IMR-90 (cell line): ENCODE measurements at regions not wholly inside any gene's neighbourhood (a gene's known extent, or its start where the extent isn't known, plus 50 kb on each side); places are given as distances from the start of the nearest gene placed in this dataset.

ENCODE experiments used
- ATAC-seq: fragments of 200-7000 bp; cut with Tn5 transposase; 2 replicates; pipeline ENCODE4 v1.9.1; 2020; ENCODE audit warnings: low read depth, mild to moderate bottlenecking, moderate library complexity
- BruUV-seq: library from RNA; stranded (reverse); fragments of 400-500 nt; replicated peaks from 2 replicates; lab custom pipeline; 2021; lab: Mats Ljungman, UMichigan
- CTCF ChIA-PET: fragments of 300-600 bp; formaldehyde crosslinking; extraction: SDS; loops from one replicate; lab custom pipeline; 2021; ENCODE audit warnings: antibody characterized with exemption; lab: Yijun Ruan, JAX
- POLR2A ChIA-PET: fragments of 300-600 bp; sonication (Branson Sonifier 250); formaldehyde crosslinking; loops from one replicate; lab custom pipeline; 2022; ENCODE audit warnings: antibody characterized with exemption; ENCODE audit not compliant: unreplicated experiment; lab: Charles Lee
- DNase-seq: peaks from one replicate; pipeline ENCODE4 v3.0.0; 2013
- H2AFZ ChIP-seq: replicated peaks from 2 replicates; pipeline ENCODE3; 2013; ENCODE audit warnings: low read length, mild to moderate bottlenecking; ENCODE audit not compliant: poor library complexity
- H2AK5ac ChIP-seq: 2 replicates; pipeline ENCODE4 v1.6.1; 2013; ENCODE audit warnings: low read depth, low read length, inconsistent platforms
- H2AK9ac ChIP-seq: replicated peaks from 2 replicates; pipeline ENCODE3; 2013; ENCODE audit warnings: mild to moderate bottlenecking, low read depth, low read length, moderate library complexity; ENCODE audit not compliant: poor library complexity
- H2BK120ac ChIP-seq: 2 replicates; pipeline ENCODE4 v1.6.1; 2013; ENCODE audit warnings: low read depth, low read length, inconsistent platforms
- H2BK15ac ChIP-seq: 3 replicates; pipeline ENCODE4 v1.6.1; 2013; ENCODE audit warnings: low read depth, low read length, inconsistent platforms
- H2BK20ac ChIP-seq: 2 replicates; pipeline ENCODE4 v1.6.1; 2013; ENCODE audit warnings: low read depth, mild to moderate bottlenecking, inconsistent platforms, low read length, moderate library complexity
- H2BK5ac ChIP-seq: 2 replicates; pipeline ENCODE4 v1.6.1; 2013; ENCODE audit warnings: mild to moderate bottlenecking, low read depth, low read length, inconsistent platforms; ENCODE audit not compliant: poor library complexity, severe bottlenecking
- H3K14ac ChIP-seq: replicated peaks from 2 replicates; pipeline ENCODE4 v1.6.1; 2013; ENCODE audit warnings: low read depth, low read length, inconsistent platforms
- H3K18ac ChIP-seq: 2 replicates; pipeline ENCODE4 v1.6.1; 2013; ENCODE audit warnings: low read depth, low read length, control low read depth
- H3K23ac ChIP-seq: 2 replicates; pipeline ENCODE4 v1.6.1; 2013; ENCODE audit warnings: low read depth, low read length, inconsistent platforms
- H3K27ac ChIP-seq: 2 replicates; pipeline ENCODE4 v1.5.1; 2013; ENCODE audit warnings: mild to moderate bottlenecking, control low read depth, low read length; ENCODE audit not compliant: insufficient read depth
- H3K27me3 ChIP-seq: 2 replicates; pipeline ENCODE4 v1.6.1; 2013; ENCODE audit warnings: low read length; ENCODE audit not compliant: control insufficient read depth, insufficient read depth
- H3K36me3 ChIP-seq: 2 replicates; pipeline ENCODE4 v1.6.1; 2013; ENCODE audit warnings: low read length, mixed read lengths; ENCODE audit not compliant: control insufficient read depth, insufficient read depth
- H3K4ac ChIP-seq: 2 replicates; pipeline ENCODE4 v1.6.1; 2013; ENCODE audit warnings: low read depth, low read length, inconsistent platforms
- H3K4me1 ChIP-seq: 2 replicates; pipeline ENCODE4 v1.6.1; 2013; ENCODE audit warnings: low read length, mixed read lengths; ENCODE audit not compliant: control insufficient read depth, insufficient read depth
- H3K4me2 ChIP-seq: 2 replicates; pipeline ENCODE4 v1.6.1; 2013; ENCODE audit warnings: low read depth, mild to moderate bottlenecking, control low read depth, low read length, moderate library complexity
- H3K4me3 ChIP-seq: 2 replicates; pipeline ENCODE4 v1.5.1; 2013; ENCODE audit warnings: low read depth, mild to moderate bottlenecking, control low read depth, low read length, moderate library complexity; ENCODE audit not compliant: insufficient read depth
- H3K56ac ChIP-seq: 2 replicates; pipeline ENCODE4 v1.6.1; 2013; ENCODE audit warnings: low read length, inconsistent platforms; ENCODE audit not compliant: insufficient read depth; ENCODE audit errors: extremely low read depth
- H3K79me1 ChIP-seq, 2 experiments: 2 replicates each; pipeline ENCODE4 v1.6.1; 2013; ENCODE audit warnings: low read length in 2 of 2, inconsistent platforms in 1 of 2, low read depth in 1 of 2
- H3K9ac ChIP-seq: 2 replicates; pipeline ENCODE4 v1.6.1; 2013; ENCODE audit warnings: low read depth, low read length, control low read depth
- H3K9me1 ChIP-seq: 2 replicates; pipeline ENCODE4 v1.6.1; 2013; ENCODE audit warnings: low read length, inconsistent platforms; ENCODE audit not compliant: insufficient read depth
- H3K9me3 ChIP-seq: 2 replicates; pipeline ENCODE4 v1.6.1; 2013; ENCODE audit warnings: low read length; ENCODE audit not compliant: control insufficient read depth, insufficient read depth
- H4K20me1 ChIP-seq: 2 replicates; pipeline ENCODE4 v1.6.1; 2013; ENCODE audit warnings: low read length, inconsistent platforms; ENCODE audit not compliant: insufficient read depth
- H4K5ac ChIP-seq: 2 replicates; pipeline ENCODE4 v1.6.1; 2013; ENCODE audit warnings: mild to moderate bottlenecking, low read depth, low read length, control low read depth
- H4K8ac ChIP-seq, 2 experiments: 2 replicates each; pipeline ENCODE4 v1.6.1; 2013; ENCODE audit warnings: low read depth in 2 of 2, low read length in 2 of 2, control low read depth in 1 of 2, inconsistent platforms in 1 of 2
- H4K91ac ChIP-seq: 2 replicates; pipeline ENCODE4 v1.6.1; 2013; ENCODE audit warnings: low read depth, low read length, inconsistent platforms; ENCODE audit not compliant: insufficient read depth
- BHLHE40 ChIP-seq: fragments of 150-350 bp; IDR thresholded peaks from 2 replicates; pipeline ENCODE4 v1.6.1; 2016; ENCODE audit warnings: mild to moderate bottlenecking, low read depth, low read length
- CEBPB ChIP-seq: IDR thresholded peaks from 2 replicates; pipeline ENCODE4 v1.6.1; 2012; ENCODE audit warnings: low read depth, low read length, improper control_type of control experiment
- CHD1 ChIP-seq: IDR thresholded peaks from 2 replicates; pipeline ENCODE4 v1.6.1; 2012; ENCODE audit warnings: low read depth, low read length, improper control_type of control experiment
- CTCF ChIP-seq: conservative IDR thresholded peaks from 2 replicates; pipeline ENCODE4 v1.5.1; 2012; ENCODE audit warnings: mild to moderate bottlenecking, low read depth, low read length, improper control_type of control experiment
- ELK1 ChIP-seq: fragments of 150-350 bp; IDR thresholded peaks from 2 replicates; pipeline ENCODE4 v1.6.1; 2016; ENCODE audit warnings: low read depth, mild to moderate bottlenecking, low read length, moderate library complexity, borderline replicate concordance
- FOS ChIP-seq: fragments of 150-350 bp; IDR thresholded peaks from 2 replicates; pipeline ENCODE4 v1.6.1; 2016; ENCODE audit warnings: low read depth, low read length
- MAFK ChIP-seq: IDR thresholded peaks from 2 replicates; pipeline ENCODE4 v1.6.1; 2012; ENCODE audit warnings: low read depth, low read length, improper control_type of control experiment
- MAZ ChIP-seq: IDR thresholded peaks from 2 replicates; pipeline ENCODE4 v1.6.1; 2012; ENCODE audit warnings: low read depth, mild to moderate bottlenecking, low read length, improper control_type of control experiment, moderate library complexity, borderline replicate concordance
- MXI1 ChIP-seq: IDR thresholded peaks from 2 replicates; pipeline ENCODE4 v1.6.1; 2012; ENCODE audit warnings: low read depth, mild to moderate bottlenecking, low read length, moderate library complexity, borderline replicate concordance
- NFE2L2 ChIP-seq: fragments of 150-350 bp; IDR thresholded peaks from 2 replicates; pipeline ENCODE4 v1.6.1; 2016; ENCODE audit warnings: low read depth, mild to moderate bottlenecking, low read length
- POLR2A ChIP-seq: IDR thresholded peaks from 2 replicates; pipeline ENCODE4 v1.6.1; 2012; ENCODE audit warnings: mild to moderate bottlenecking, low read depth, low read length
- RAD21 ChIP-seq: IDR thresholded peaks from 2 replicates; pipeline ENCODE4 v1.6.1; 2012; ENCODE audit warnings: low read length, improper control_type of control experiment
- RCOR1 ChIP-seq: IDR thresholded peaks from 2 replicates; pipeline ENCODE4 v1.6.1; 2012; ENCODE audit warnings: mild to moderate bottlenecking, low read length, improper control_type of control experiment; ENCODE audit not compliant: insufficient replicate concordance
- RFX5 ChIP-seq: IDR thresholded peaks from 2 replicates; pipeline ENCODE4 v1.8.0; 2012; ENCODE audit warnings: low read depth, mild to moderate bottlenecking, low read length, moderate library complexity
- SMC3 ChIP-seq: fragments of 150-350 bp; IDR thresholded peaks from 2 replicates; pipeline ENCODE4 v1.6.1; 2016; ENCODE audit warnings: low read depth, mild to moderate bottlenecking, antibody characterized with exemption, low read length, moderate library complexity
- USF2 ChIP-seq: fragments of 150-350 bp; IDR thresholded peaks from 2 replicates; pipeline ENCODE4 v1.6.1; 2017; ENCODE audit warnings: mild to moderate bottlenecking, antibody characterized with exemption, low read length, low read depth
- WGBS, 2 experiments: methylation state at CpG; one replicate each; pipeline versions ENCODE4 v1.1.5 to v1.1.7; 2013; ENCODE audit warnings: missing lambda C conversion rate in 2 of 2; ENCODE audit not compliant: insufficient read length in 1 of 2; ENCODE audit errors: extremely low coverage in 2 of 2; 5-methylcytosine and 5-hydroxymethylcytosine counted together
- dilution Hi-C: fragments of 300-500 bp; cut with HindIII; formaldehyde crosslinking; loops from one replicate; pipeline ENCODE4 v1.14.3; 2018; ENCODE audit warnings: low sequenced_read_pairs; ENCODE audit not compliant: unreplicated experiment
- in situ Hi-C: fragments of 300-500 bp; cut with MboI; formaldehyde crosslinking; loops from 3 replicates; pipeline ENCODE4 v1.14.3; 2019; ENCODE audit warnings: low sequenced_read_pairs, inconsistent platforms, mixed read lengths
- intact Hi-C: fragments of 100-400 bp; cut with micrococcal nuclease; formaldehyde crosslinking; loops from 2 replicates; pipeline ENCODE4 v1.10.0; 2022

GRCh38 chr9:87381746-87382145, 115.9 kb upstream of the DAPK1 start:
- H3K9me3 ChIP-seq: no peaks in the 10 kb centered on the region
- BruUV-seq: no TSS peak

More at GRCh38 chr9:87381746-87382145, 115.9 kb upstream of the DAPK1 start:
- H2BK20ac ChIP-seq: no peak overlapping the region
- H3K36me3 ChIP-seq: no peaks in the 10 kb centered on the region
- no peak overlapping the region for H2BK15ac ChIP-seq
- H2AK5ac ChIP-seq: no peak overlapping the region
- no peak overlapping the region for H4K8ac ChIP-seq
- no peak overlapping the region for H2BK5ac ChIP-seq
- no peak overlapping the region; the same call in 1 of the 2 replicates for H3K4me2 ChIP-seq
- peak overlapping the region; percentile 57; the same call in 1 of the 2 replicates for H4K5ac ChIP-seq
- no peak overlapping the region for H4K91ac ChIP-seq
- no peaks in the 10 kb centered on the region for H3K9me1 ChIP-seq
- ATAC-seq (peak; percentile 24; the same call in 1 of the 2 replicates), DNase-seq (no peak)
- no peaks in the 10 kb centered on the region for H3K27me3 ChIP-seq
- TF ChIP-seq RAD21 (no peak), MAZ (no peak), BHLHE40 (no peak), ELK1 (no peak), CEBPB (no peak), MXI1 (no peak), RFX5 (no peak), CTCF (no peak), NFE2L2 (no peak), MAFK (no peak), SMC3 (no peak), RCOR1 (no peak), USF2 (no peak), FOS (no peak), POLR2A (no peak), CHD1 (no peak)
- H3K4ac ChIP-seq: no peak overlapping the region
- H2BK120ac ChIP-seq: no peak overlapping the region
- H3K18ac ChIP-seq: peak overlapping the region; percentile 77; the same call in 1 of the 2 replicates
- ChIA-PET POLR2A (no interaction called here), CTCF (no interaction called here)
- no peaks in the 10 kb centered on the region for H4K20me1 ChIP-seq
- H3K79me1 ChIP-seq: no peaks in the 10 kb centered on the region
- H3K27ac ChIP-seq: peak overlapping the region; percentile 91; the same call in 1 of the 2 replicates
- no peak overlapping the region for H2AK9ac ChIP-seq
- in situ Hi-C loops: no loop called here
- H3K14ac ChIP-seq: no peak overlapping the region
- dilution Hi-C loops: no loop called here
- 60% methylated on average over 2 of the region's 4 CpGs; no CpG with 5 or more reads in 1 of the 2 experiments for WGBS, 2 experiments
- no peak overlapping the region for H2AFZ ChIP-seq
- H3K56ac ChIP-seq: no peak overlapping the region
- intact Hi-C loops: no loop called here
- H3K9ac ChIP-seq: no peak overlapping the region; the same call in 1 of the 2 replicates
- no peak overlapping the region for H3K23ac ChIP-seq
- H3K4me3 ChIP-seq: no peak overlapping the region
- H3K4me1 ChIP-seq: peaks cover 2% of the 10 kb centered on the region; the same call in 1 of the 2 replicates
